ENCODE measurements at regions not wholly inside any gene's neighbourhood (a gene's known extent, or its start where the extent isn't known, plus 50 kb on each side); places are given as distances from the start of the nearest gene placed in this dataset.

- TF ChIP-seq CTCF (IDR thresholded peaks at IDR 0.05; ENCODE audit: insufficient read depth, low read depth, low read length) = no peak
- H3K4me3 ChIP-seq (ENCODE audit: low read depth, low read length) = no peak overlapping the region
- DNase-seq (ENCODE audit: low read depth) = no peak
Observed at GRCh38 chr1:87437663-87438295, 109.1 kb downstream of the LMO4 start.

- no peak for DNase-seq (ENCODE audit: low read depth)
- H3K4me3 ChIP-seq (ENCODE audit: low read depth, low read length) = no peak overlapping the region
- no peak for TF ChIP-seq CTCF (IDR thresholded peaks at IDR 0.05; ENCODE audit: insufficient read depth, low read depth, low read length)
Observed at GRCh38 chr1:87439821-87440220, 111.1 kb downstream of the LMO4 start.

GRCh38 chr1:87449348-87449963 lies 120.8 kb downstream of the LMO4 start:
- no peak for TF ChIP-seq CTCF (IDR thresholded peaks at IDR 0.05; ENCODE audit: insufficient read depth, low read depth, low read length)
- no peak for DNase-seq (ENCODE audit: low read depth)
- H3K4me3 ChIP-seq (ENCODE audit: low read depth, low read length) = no peak overlapping the region

GRCh38 chr1:87450136-87450535 lies 121.5 kb downstream of the LMO4 start:
- no peak overlapping the region for H3K4me3 ChIP-seq (ENCODE audit: low read depth, low read length)
- no peak for DNase-seq (ENCODE audit: low read depth)
- TF ChIP-seq CTCF (IDR thresholded peaks at IDR 0.05; ENCODE audit: insufficient read depth, low read depth, low read length) = no peak

GRCh38 chr1:87450615-87451209 lies 122.0 kb downstream of the LMO4 start:
- DNase-seq (ENCODE audit: low read depth) = peak; percentile 17
- no peak overlapping the region for H3K4me3 ChIP-seq (ENCODE audit: low read depth, low read length)

GRCh38 chr1:87451229-87451920 lies 122.7 kb downstream of the LMO4 start:
- no peak overlapping the region for H3K4me3 ChIP-seq (ENCODE audit: low read depth, low read length)
- no peak for TF ChIP-seq CTCF (IDR thresholded peaks at IDR 0.05; ENCODE audit: insufficient read depth, low read depth, low read length)
- DNase-seq (ENCODE audit: low read depth) = no peak

More at GRCh38 chr1:87450615-87451209, 122.0 kb downstream of the LMO4 start:
- no peak for TF ChIP-seq CTCF (IDR thresholded peaks at IDR 0.05; ENCODE audit: insufficient read depth, low read depth, low read length)
